Muscle of back (tissue), 3 donors: ENCODE measurements at regions not wholly inside any gene's neighbourhood (a gene's known extent, or its start where the extent isn't known, plus 50 kb on each side); places are given as distances from the start of the nearest gene placed in this dataset.

Experiments used
- DNase-seq, 3 donors: peaks; one replicate each; pipeline versions ENCODE4 v3.0.0 to v3.0.0-alpha.2; 2013

DNA sequence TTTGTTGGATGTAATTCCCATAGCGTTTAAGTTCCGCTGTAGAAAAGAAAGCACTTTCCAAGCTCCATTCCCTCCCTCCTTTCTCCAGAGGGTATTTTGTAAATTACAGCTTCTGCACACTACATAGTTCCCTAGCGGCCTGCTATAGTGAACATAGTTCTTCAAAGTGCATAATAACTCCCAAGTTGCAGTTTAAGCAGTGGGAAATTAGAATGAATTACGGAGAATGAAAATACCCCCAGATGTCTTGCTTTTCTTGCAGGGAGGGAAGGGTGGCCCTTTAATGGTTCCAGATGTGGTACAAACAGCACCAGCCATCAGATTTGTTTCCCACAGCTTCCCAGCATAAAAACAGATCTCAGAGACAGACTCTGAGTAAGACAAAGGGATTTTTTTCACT lies 893.9 kb downstream of the SUCLG1 start:
- peak in 2 of 3 donors; percentile 6 to 43 for DNase-seq

DNA sequence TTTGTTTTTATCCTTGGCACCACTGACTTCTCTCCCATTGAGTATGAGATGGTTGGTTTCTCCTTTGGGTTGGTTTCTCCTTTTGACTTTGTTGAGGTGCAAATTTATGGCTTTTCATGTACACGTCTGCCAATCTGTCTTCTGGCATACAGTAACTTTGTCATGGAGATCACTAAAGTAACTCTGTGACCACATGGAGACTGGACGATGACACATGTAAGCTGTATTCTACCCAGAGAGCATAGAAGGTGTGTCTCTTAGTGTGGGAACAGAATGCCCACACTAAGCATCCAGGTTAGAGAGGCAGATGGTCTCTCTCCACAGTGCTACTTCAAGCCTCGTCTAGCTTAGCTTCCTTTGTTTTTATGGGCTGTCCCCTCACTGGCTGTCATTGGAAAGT lies 897.5 kb downstream of the SUCLG1 start:
- no peak for DNase-seq

DNA sequence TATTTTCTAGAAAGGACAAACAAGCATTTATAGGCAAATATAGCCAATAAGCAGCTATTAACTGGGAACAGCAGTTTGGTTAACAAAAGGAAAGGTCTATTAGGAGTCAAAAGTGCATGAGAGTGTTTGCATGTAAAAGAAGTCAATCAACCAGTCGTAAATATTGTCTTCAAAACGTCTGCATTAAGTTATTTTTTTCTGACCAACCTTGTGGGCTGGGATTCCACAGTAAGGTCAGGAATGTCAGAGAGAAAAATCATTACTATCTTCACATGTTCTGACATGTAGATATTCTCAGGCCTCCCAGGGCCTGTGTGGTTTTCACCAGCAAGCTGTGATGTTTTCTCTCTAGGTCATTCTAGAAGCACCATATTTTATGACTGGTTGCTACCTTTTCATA lies 922.5 kb downstream of the SUCLG1 start:
- DNase-seq: peak in 1 of 3 donors; percentile 2

DNA sequence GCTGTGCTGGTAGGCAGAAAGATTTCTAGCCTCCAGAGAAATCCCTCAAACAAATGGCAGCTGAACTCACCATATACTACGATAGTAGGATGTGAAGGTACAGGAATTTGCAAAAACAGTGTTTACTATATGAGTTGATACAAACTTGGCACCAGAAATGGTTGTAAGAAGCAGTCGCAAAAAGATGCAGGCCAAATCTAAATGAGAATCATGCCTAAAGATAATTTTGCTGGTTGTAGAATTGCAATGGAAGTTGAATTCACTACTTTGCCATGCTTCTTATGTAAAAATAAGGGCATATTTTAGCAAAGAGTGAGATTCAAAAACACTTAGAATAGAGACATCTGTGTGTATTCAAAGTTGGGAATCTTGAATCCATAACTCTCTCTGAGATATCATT lies 924.7 kb downstream of the SUCLG1 start:
- no peak for DNase-seq

DNA sequence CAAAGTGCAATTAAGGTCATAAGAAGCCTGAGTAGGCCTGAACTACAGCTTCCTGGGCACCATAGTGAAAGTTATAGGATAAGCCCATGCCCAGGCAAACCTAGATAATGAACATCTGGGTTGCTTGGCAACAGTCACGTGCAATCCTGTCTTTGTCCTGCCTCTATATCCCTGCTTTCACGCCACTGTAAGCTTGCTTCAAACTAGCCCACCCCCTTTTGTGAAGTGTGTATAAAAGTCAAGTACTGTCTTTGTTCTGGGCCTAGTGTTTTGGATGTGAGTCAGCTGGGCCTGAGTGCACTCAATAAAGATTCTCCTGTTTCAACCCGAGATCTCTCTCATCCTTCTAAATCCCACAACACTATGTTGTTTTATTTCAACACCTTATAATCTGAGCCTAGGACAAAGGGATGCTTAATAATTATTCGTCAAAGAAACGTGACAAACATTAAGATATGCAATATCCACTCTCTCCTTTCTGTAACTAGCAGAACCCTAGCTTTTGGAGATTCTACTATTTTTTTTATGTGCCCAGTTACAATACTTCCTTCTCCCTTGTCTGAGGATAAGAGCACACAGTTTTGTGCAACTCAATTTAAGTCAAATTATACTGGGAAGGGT lies 927.8 kb downstream of the SUCLG1 start:
- no peak for DNase-seq

DNA sequence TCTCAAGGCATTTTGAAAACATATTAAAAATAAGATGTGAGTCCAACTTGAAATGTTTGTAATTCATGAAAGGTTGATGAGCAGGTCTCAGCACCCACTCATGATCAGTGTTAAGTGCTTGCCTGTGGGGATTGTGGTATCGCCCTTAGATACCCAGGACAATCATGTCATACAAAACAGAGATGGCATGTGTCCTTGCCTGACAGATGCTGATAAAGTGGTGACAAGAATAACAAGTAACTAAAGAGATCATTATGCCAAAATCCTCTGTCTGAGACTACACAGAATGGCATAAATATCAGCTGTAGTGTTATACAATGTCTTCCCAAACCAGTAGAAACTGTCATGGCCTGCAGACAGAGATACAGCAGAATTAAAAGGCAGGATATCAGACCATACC lies 930.3 kb downstream of the SUCLG1 start:
- no peak for DNase-seq

DNA sequence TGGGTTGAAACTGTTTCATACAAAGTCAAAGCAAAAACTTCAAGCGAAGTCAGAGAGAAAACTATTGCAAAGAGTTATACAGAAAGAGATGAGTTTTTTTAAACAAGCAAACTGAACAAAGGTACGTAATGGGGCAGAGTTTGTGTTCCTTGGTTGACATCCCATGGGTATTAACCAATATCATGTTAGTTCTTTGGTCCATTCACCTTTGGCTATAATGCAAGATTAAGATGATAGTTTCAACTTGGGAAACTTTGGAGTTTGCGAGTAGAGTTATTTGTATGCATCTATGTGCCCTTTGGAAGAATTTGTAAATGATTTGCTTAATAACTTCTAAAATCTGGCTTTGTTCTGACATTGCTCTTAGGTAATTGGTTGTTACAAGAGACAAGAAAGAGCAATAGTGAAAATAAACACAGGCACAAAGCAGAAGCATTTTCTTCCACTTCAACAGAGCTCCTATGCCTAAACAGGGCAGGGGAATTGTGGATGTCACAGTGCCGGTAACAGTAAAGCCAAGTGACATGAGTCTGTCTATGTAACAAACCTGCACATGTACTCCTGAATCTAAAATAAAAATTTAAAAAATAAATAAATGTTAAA lies 936.1 kb downstream of the SUCLG1 start:
- no peak for DNase-seq

DNA sequence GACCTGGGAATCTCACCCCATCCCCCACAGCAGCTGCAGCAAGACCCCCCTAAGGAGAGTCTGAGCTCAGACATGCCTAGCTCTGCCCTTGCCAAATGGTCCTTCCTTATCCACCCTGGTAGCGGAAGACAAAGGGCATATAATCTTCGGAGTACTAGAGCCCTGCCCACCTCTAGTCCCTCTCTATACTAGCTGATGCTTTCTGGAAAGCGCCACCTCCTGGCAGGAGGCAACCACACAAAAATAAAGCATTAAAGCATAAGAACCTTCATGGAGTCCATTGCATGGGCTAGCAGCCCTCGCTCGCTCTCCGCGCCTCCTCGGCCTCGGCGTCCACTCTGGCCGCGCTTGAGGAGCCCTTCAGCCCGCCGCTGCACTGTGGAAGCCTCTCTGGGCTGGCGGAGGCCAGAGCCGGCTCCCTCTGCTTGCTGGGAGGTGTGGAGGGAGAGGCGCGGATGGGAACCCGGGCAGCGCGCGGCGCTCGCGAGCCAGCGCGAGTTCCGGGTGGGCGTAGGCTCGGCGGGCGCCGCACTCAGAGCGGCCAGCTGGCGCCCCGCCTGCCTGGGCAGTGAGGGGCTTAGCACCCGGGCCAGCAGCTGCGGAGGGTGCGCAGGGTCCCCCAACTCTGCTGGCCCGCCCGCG lies 941.2 kb downstream of the SUCLG1 start:
- DNase-seq: no peak

DNA sequence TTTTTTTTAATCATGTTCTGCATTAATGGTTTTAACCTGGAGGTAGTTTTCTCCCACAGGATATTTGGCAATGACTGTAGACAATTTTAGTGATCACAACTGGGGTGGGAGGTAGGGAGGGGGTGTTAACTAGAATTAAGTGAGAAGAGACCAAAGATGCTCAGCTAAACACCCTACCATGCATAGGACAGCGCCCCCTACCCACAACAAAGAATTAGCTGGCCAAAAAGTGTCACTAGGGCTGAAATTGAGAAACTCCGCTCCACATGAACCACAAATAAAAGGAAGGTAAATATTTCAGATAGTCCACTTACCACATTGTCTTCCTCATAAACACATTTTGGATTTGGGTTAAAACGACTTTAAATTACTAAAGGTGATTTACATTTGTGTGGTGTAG lies 942.6 kb downstream of the SUCLG1 start:
- no peak for DNase-seq

DNA sequence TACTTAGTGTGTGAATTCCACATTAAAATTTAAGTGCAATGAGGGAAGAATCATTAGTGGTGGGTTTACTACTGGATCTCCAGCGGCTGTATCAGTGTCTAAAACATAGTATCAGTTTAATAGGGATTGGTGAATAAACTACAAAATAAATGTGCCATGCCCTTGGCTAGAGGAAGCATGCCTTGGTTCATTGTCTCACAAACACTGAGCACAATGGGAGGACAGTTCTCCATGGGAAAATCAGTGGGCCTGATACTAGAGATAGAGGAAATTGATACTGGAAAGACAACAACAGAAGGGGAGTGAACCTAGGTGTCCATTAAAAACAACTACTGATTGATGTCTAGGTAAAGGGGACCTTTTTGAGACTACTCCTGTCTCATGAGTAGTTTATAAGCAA lies 971.6 kb downstream of the SUCLG1 start:
- DNase-seq: no peak

DNA sequence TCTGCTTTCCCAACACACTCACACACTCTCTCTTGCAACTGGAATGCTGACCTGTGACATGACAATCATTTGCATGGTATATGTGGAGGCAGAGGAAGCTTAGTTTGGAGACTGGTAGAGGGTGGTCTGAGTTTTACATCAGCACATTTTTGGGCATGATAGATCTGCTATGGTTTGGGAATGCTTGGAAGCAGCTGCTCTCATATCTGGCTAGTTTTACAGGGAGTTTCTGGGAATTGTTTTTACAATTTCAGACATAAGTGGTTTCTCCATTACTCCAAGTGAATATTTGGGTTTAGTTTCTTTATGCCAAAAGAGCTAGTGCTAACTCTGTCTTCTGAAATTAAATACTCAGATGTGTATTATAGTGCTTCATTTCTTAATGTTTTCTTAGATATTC lies 977.6 kb downstream of the SUCLG1 start:
- DNase-seq: peak in 2 of 3 donors; percentile 16 to 40

DNA sequence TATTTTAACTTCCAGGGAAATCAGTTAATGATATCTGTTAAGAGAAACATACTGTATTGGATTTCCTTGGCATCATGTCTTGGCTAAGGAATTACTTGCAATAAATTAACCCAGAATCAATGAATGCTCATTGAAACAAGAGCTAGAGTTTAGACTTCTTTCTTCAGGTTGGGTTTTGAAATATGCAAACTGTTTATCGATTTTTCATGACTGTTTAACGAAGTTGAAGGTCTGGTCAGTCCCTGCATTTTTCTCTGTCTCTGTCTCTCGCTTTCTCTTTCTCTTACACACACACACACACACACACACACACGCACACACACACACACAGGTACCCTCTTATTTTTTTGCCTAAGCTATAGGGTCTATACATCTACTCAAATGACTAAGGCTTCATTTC lies 981.0 kb downstream of the SUCLG1 start:
- no peak for DNase-seq

DNA sequence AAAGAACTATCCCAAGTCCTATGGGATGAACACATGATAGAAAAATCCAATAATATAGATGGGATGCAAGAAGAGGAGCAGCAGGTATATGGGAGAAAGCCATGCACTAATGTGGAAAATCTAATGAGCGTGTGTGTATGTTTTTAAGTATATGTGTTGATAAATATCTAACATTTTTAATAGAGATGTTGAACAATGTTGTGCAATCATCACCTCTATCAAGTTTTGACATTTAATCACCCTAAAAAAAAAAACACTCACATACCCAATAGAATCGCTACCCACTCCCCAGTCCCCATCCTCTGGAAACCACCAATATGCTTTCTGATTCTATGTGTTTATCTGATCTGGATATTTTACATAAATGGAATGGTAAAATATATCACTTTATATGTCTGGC lies 983.7 kb downstream of the SUCLG1 start:
- no peak for DNase-seq

DNA sequence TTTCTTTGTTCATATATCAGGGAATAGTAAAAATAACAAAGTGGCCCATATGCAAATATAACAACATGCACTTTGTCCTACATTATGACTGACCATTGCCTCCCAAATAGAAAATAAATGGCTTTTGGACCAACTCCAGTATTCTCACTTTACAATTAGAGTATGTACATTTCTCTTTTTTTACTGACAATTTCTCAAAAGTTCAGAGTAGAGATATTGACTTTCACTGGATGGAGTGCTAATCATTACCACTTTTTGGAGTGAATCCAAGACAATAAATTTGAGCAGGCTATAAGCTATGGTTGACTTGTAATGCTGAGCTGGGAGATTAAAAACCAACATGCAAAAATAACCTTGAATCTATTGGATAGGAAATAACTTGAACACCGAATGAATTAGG lies 987.4 kb downstream of the SUCLG1 start:
- peak in 1 of 3 donors; percentile 28 for DNase-seq

DNA sequence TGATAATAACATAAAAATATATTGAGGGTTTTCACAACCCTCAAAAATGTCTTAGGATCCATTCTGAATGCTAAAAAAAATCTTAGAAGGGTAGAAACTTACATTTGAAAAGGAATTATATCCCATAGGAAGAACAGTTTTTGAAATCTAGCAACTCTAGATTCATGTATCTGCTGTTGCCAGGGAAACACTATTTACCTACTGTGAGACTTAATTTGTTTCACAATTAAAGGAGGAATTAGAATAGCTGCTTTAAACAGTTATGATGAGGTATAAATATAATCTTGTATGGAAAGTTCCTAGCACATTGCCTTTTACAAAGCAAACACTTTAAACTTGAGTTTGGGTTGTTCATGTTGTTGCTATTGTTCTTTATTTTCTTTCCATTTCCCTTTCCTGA lies 988.2 kb downstream of the SUCLG1 start:
- DNase-seq: peak in 1 of 3 donors; percentile 21

DNA sequence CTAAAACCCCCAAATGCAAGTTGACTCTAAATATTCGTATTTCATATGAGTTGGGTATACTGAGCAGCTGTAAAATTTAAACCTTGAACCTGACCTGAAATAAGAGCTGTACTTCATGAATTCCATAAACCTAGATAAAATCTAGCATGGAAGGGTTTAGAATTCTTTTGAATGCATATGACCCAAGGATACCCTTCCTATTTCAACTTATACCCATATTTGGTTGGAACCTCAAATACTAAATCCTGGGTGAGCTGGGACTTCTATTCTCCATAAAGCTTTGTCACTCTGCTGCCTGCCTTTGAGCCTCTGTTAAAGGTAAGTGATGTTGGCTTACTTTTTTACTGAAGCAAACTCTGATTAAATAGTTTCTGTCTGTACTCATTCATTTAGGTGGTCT lies 994.6 kb downstream of the SUCLG1 start:
- DNase-seq: no peak

DNA sequence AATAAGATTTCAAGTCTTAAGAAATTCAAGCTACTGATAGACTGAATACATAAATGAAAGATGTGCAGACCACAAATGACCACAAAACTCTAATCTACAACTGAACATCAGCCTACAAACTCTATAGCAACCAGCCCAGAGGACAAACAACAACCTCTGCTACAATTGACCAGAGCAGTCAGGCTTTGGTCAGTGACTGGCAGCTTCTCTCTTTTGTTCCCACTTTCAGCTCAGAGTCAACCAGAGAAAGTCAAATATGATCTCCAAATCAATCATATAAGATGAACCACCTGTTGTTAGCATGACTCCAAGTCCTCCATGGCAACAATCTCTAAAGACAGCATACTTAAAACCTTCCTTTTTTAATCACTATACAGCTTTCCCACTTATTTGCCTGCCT lies 996.2 kb downstream of the SUCLG1 start:
- no peak for DNase-seq

DNA sequence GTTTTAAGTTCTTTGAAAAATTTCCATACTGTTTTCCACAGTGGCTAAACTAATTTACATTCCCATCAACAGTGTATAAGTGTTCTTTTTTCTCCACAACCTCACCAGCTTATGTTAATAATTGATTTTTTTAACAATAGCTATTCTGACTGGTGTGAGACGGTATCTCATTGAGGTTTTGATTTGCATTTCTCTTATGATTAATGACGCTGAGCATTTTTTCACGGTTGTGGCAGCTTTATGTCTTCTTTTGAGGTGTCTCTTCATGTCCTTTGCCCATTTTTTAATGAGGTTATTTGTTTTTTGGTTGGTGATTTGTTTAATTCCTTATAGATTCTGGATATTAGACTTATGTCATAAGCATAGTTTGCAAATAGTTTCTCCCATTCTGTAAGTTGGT lies 997.9 kb downstream of the SUCLG1 start:
- DNase-seq: no peak

DNA sequence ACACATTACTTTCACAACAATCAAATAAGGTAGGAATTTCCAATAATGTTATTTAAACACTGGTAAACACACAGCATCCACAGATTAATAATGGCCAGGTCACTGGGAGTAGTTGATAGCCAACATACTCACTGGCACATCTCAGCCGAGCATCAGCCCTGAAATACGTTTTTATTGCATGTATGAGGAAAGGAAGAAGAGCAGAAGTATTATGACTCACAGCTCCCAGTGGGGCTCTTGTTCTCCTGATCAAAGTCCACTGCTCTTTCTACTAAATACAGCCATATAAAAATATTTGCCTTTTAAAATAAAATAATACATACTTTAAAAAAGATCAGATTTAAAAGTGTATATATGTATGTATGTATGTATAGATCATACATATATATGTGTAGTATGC lies 999.6 kb downstream of the SUCLG1 start:
- DNase-seq: no peak

DNA sequence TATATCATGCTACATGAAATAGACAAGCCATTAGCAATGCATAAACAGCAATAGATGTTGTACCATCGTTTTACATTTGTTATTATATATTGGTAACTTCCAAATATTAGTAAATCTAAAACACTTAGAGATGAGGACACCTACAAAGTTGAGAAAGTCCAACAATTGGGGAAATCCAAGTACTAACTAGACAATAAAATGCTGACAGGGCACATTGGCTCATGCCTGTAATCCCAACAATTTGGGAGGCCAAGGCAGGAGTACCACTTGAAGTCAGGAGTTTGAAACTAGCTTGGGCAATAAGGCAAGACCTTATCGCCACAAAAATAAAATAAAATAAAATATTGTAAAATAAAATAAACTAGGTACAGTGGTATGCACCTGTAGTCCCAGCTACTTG lies 1023.1 kb downstream of the SUCLG1 start:
- no peak for DNase-seq

DNA sequence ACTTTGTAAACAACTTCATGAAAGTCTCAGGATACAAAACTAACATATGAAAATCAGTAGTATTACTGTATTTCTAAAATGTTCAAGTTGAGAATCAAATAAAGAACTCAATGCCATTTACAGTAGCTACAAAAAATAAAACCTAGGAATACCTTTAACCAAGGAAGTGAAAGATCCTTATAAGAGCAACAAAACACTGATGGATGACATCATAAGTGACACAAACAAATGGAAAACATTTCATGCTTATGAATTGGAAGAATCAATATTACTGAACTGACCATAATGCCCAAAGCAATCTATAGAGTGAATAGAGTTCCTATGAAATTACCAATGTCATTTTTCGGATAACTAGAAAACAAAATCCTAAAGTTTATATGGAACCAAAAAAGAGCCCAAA lies 1038.1 kb downstream of the SUCLG1 start:
- no peak for DNase-seq

DNA sequence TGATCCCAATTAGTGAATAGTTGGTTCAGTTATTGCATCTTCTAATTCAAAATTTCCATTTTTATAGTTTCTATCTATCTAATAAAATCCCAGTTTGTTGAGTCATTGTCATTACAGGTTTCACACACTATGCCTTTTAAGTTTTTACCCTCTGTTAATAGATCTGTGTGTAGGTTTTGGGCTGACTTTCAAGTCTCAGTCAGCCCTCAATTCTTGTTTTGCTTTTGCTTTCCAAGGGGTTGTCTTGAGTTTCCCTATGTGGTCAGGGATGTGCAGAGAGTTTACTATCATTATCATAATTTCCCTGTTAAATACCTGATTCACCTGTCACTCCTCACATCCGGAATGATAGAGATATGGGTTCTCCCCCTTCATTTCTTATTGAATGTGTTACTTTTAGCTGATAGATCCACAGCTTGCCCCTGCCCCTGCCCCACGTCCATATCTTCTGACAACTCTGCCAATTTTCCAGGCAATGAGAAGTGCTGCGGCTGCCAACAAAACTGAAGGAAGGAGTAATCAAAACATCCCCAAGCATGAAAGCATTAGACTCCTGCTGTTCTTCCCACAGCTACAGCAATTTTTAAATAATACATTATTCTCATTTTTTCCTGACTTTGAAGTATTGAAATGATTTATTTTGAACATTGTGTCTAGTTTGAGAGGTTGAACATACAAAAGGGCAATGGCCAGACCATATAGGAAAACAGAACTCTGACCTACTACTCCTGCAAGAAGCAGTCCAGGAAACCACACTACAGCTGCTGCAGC lies 1064.8 kb downstream of the SUCLG1 start:
- no peak for DNase-seq

DNA sequence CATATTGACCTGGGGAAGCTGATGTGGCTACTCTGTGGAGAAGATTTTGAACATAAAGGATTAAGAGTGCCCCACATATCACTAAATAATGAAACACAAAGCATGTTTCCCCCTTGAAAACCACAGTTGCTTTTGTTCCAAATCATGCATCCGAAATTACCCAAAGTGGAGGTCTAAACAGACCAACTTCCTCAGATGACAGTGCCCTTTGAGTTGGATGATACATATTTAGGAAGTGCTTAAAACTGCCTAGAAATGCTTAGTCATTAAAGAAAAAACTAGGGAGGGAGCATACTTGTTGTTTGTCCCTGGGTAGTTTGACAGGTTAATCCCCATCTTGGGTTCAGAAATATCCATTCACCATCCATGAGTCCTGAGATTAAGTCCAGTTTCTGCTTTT lies 1070.3 kb downstream of the SUCLG1 start:
- no peak for DNase-seq
